Activated T-cell treated with anti-CD3 and anti-CD28 coated beads, Interleukin-2, amount 50 U/mL, for 72 hours (primary cell): ENCODE measurements at regions not wholly inside any gene's neighbourhood (a gene's known extent, or its start where the extent isn't known, plus 50 kb on each side); places are given as distances from the start of the nearest gene placed in this dataset.

ENCODE experiments used
- ATAC-seq, 2 donors: fragments of 150-1000 bp; cut with Tn5 transposase; replicated peaks in 1 of 2; 2 replicates each; pipeline ENCODE4 v1.10.0; 2021; ENCODE audit warnings: moderate library complexity in 2 of 2, mild to moderate bottlenecking in 1 of 2
- DNase-seq, 2 donors: peaks; one replicate each; pipeline ENCODE4 v3.0.0; 2021 to 2022; ENCODE audit warnings: mixed read lengths in 1 of 2
- H3K27ac Mint-ChIP-seq: one replicate; pipeline ENCODE4 v1.8.0; 2022; ENCODE audit warnings: mild to moderate bottlenecking, moderate library complexity, mixed read lengths
- H3K27me3 Mint-ChIP-seq: one replicate; pipeline ENCODE4 v1.8.0; 2022; ENCODE audit warnings: low read depth, mixed read lengths
- H3K36me3 Mint-ChIP-seq, 2 donors: one replicate each; pipeline ENCODE4 v1.8.0; 2022; ENCODE audit warnings: mixed read lengths in 2 of 2, mild to moderate bottlenecking in 1 of 2; ENCODE audit not compliant: insufficient read depth in 2 of 2
- H3K4me1 Mint-ChIP-seq: one replicate; pipeline ENCODE4 v1.8.0; 2022; ENCODE audit warnings: low read depth, mixed read lengths
- H3K4me3 Mint-ChIP-seq, 2 donors: one replicate each; pipeline ENCODE4 v1.8.0; 2022; ENCODE audit warnings: mild to moderate bottlenecking in 2 of 2, mixed read lengths in 2 of 2, moderate library complexity in 2 of 2
- H3K9me3 Mint-ChIP-seq, 2 donors: one replicate each; pipeline ENCODE4 v1.8.0; 2022; ENCODE audit warnings: mixed read lengths in 2 of 2

GRCh38 chr7:47685151-47685550 is 103.2 kb upstream of the TNS3 start:
- no peaks in the 10 kb centered on the region for H3K27me3 Mint-ChIP-seq
- no peaks in the 10 kb centered on the region for H3K4me1 Mint-ChIP-seq
- no peaks in the 10 kb centered on the region for H3K9me3 Mint-ChIP-seq
- no peaks in the 10 kb centered on the region for H3K36me3 Mint-ChIP-seq
- no peak for DNase-seq
- no peak overlapping the region for H3K27ac Mint-ChIP-seq
- no peak overlapping the region for H3K4me3 Mint-ChIP-seq
- no peak for ATAC-seq

DNA sequence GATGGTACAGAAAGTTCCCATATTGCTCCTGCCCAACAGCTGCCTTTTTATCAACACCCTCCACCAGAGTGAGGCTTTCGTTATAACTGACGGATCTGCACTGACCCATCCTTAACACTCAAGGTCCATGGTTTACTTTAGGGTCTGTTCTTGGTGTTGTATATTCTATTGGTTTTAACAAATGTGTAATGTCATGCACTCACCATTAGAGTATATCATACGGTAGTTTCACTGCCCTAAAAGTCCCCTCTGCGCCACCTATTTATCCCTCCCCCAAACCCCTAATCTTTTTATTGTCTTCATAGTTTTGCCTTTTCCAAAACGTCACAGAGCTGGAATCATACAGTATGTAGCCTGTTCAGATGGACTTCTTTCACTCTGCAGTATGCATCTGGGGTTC is 102.8 kb upstream of the TNS3 start:
- Mint-ChIP-seq H3K4me1 (no peaks in the 10 kb centered on the region), H3K9me3 (no peaks in the 10 kb centered on the region), H3K27ac (no peak overlapping the region), H3K4me3 (no peak overlapping the region), H3K36me3 (no peaks in the 10 kb centered on the region), H3K27me3 (no peaks in the 10 kb centered on the region)
- DNase-seq (no peak), ATAC-seq (no peak)

DNA sequence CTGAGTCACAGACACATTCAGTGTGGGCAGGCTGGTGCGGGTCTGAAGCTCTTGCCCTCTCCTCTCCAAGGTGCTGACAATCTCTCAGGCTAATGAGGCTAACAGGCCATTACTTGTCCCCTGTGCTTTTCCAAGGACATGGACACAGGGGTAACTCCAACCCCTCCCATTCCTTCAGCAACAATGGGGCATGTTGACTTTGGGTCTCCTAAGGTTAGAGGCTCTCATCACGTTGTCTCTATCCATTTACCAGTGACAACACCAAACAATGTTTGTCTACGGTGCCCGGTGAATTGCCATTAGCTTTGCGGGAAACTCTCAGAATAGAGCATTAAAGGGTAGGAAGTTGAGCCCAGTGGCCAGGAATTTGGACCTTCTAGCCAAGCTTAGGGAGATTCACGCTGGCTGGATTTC is 101.6 kb upstream of the TNS3 start:
- no peaks in the 10 kb centered on the region for H3K36me3 Mint-ChIP-seq
- no peak overlapping the region for H3K4me3 Mint-ChIP-seq
- no peak overlapping the region for H3K27ac Mint-ChIP-seq
- DNase-seq, result no peak
- no peak for ATAC-seq
- no peaks in the 10 kb centered on the region for H3K9me3 Mint-ChIP-seq
- no peaks in the 10 kb centered on the region for H3K4me1 Mint-ChIP-seq
- H3K27me3 Mint-ChIP-seq, result no peaks in the 10 kb centered on the region

GRCh38 chr7:47682874-47683273 is 101.0 kb upstream of the TNS3 start:
- DNase-seq (no peak), ATAC-seq (no peak)
- Mint-ChIP-seq H3K4me3 (no peak overlapping the region), H3K4me1 (no peaks in the 10 kb centered on the region), H3K36me3 (no peaks in the 10 kb centered on the region), H3K27me3 (no peaks in the 10 kb centered on the region), H3K9me3 (no peaks in the 10 kb centered on the region), H3K27ac (no peak overlapping the region)

DNA sequence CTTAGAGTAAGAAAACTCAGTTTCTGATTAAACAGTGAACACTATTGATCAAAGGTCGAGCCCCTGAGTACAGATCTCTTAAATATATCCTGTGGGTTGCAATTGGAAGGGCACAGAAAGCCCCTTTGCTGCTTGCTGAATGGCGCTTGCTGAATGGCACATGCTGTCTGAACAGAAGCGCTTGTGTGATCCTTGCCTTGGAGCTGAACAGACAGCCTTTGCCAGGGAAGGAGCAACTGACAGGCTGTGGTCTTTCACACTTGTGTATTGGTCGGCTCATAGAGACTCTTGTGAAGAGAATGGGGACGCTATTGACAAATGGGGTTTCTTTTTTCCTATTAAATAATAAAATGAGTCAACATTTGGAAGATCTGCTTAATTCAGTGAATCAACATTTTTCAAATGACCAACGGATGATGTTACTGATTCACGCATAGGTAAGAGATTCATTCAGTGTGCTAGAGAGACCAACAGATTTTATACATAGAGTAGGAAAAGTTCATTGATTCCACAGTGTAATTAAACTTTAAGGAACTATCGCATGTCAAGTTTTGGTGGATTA is 99.4 kb upstream of the TNS3 start:
- Mint-ChIP-seq H3K27ac (no peak overlapping the region), H3K27me3 (no peaks in the 10 kb centered on the region), H3K9me3 (no peaks in the 10 kb centered on the region), H3K4me1 (no peaks in the 10 kb centered on the region), H3K4me3 (no peak overlapping the region), H3K36me3 (no peaks in the 10 kb centered on the region)
- DNase-seq (no peak), ATAC-seq (no peak)

DNA sequence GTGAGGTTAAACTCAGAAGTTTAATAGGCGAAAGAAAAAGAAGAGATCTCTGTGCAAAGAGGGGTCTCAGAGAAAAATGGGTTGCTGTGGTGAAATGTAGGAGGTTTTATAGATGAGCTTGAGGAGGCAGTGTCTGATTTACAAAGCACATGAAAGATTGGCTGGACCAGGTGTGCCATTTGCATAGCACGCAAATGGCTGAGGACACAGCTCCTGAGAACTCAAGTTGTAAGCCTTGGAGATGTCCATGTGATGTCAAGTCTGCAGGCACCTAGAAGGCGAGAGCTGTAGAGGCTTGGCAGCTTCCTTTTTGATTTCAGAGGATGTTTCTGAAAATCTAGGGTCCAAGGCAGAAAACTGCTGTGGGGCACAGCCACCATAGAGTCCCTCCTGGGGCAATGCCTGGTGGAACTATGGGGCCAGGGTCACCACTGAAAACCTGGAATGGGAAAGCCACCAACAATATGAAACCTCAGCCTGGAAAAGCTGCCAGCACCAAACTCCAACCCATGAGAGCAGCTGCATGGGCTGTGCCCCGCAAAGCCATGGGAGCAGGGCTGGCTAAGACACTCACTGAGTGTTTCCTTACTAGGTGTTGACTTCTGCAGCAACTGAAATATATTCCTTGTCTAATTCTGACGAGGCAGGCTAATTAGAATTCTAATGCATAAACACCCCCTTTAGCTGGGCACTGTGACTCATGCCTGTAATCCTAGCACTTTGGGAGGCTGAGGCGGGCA is 96.9 kb upstream of the TNS3 start:
- Mint-ChIP-seq H3K27ac (no peak overlapping the region), H3K9me3 (no peaks in the 10 kb centered on the region), H3K36me3 (no peaks in the 10 kb centered on the region), H3K27me3 (no peaks in the 10 kb centered on the region), H3K4me3 (no peak overlapping the region), H3K4me1 (no peaks in the 10 kb centered on the region)
- DNase-seq (no peak), ATAC-seq (no peak)

DNA sequence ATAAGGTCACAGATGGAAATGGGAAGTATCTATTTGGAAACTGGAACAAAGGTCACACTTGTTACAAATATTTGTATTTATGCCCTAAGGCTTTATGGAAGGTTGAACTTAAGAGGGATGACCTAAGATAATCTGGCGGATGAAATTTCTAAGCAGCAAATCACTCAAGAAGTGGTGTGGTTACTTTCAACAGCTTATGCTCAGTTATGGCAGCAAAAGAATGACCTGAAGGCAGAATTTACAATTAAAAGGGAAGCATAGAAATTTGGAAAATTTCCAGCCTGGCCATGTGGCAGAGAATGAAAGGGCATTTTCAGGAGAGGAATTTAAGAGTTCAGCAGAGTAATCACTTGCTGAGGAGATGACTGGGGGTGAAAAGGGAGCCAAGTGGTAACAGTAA is 95.8 kb upstream of the TNS3 start:
- Mint-ChIP-seq H3K4me3 (no peak overlapping the region), H3K27me3 (no peaks in the 10 kb centered on the region), H3K36me3 (no peaks in the 10 kb centered on the region), H3K4me1 (no peaks in the 10 kb centered on the region), H3K9me3 (no peaks in the 10 kb centered on the region), H3K27ac (no peak overlapping the region)
- no peak for DNase-seq
- ATAC-seq, result no peak

DNA sequence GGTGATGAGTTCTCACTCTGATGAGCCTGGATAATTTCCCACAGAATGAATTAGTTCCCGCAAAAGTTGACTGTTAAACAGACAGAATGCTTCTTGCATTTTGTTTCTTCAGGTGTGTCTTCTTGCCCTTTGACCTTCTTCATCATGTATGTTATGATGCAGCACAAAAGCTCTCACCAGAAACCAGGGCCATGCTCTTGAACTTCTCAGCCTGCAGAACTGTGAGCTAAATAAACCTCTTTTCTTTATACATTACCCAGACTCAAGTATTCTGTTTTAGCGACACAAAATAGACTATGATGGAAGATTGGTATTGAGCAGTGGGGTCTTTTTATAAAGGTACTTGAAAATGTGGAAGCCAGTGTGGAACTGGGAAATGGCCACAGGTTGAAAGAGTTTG is 95.2 kb upstream of the TNS3 start:
- H3K4me1 Mint-ChIP-seq, result no peaks in the 10 kb centered on the region
- H3K27me3 Mint-ChIP-seq, result no peaks in the 10 kb centered on the region
- H3K36me3 Mint-ChIP-seq, result no peaks in the 10 kb centered on the region
- no peak overlapping the region for H3K27ac Mint-ChIP-seq
- no peak for ATAC-seq
- H3K9me3 Mint-ChIP-seq, result no peaks in the 10 kb centered on the region
- no peak for DNase-seq
- H3K4me3 Mint-ChIP-seq, result no peak overlapping the region

DNA sequence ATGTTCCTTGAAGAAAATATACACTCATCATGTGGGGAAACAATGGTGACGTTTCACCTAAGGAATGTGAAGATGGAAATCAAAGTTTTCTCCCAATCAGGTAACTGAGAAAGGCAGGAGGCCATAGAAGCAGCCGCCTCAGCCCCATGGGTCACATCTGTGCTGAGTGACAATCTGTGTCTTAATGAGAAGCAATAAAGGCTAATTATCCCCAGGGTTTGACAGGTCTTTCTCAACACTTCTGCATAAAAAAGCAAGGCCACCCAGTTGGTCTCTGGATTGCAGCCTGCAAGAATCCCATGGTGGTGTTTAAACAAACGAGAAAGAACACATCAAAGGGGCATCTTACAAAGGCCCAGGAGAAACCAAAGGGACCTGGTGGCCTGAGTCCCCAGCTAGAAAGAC is 91.1 kb upstream of the TNS3 start:
- Mint-ChIP-seq H3K4me1 (no peaks in the 10 kb centered on the region), H3K27me3 (no peaks in the 10 kb centered on the region), H3K36me3 (no peaks in the 10 kb centered on the region), H3K27ac (no peak overlapping the region), H3K9me3 (no peaks in the 10 kb centered on the region), H3K4me3 (no peak overlapping the region)
- ATAC-seq (no peak), DNase-seq (no peak)

- Mint-ChIP-seq H3K4me1 (no peaks in the 10 kb centered on the region), H3K36me3 (no peaks in the 10 kb centered on the region), H3K27me3 (no peaks in the 10 kb centered on the region), H3K9me3 (no peaks in the 10 kb centered on the region), H3K4me3 (no peak overlapping the region), H3K27ac (no peak overlapping the region)
- no peak for DNase-seq
- no peak for ATAC-seq
These were observed 90.4 kb upstream of the TNS3 start for GRCh38 chr7:47672271-47672791.

DNA sequence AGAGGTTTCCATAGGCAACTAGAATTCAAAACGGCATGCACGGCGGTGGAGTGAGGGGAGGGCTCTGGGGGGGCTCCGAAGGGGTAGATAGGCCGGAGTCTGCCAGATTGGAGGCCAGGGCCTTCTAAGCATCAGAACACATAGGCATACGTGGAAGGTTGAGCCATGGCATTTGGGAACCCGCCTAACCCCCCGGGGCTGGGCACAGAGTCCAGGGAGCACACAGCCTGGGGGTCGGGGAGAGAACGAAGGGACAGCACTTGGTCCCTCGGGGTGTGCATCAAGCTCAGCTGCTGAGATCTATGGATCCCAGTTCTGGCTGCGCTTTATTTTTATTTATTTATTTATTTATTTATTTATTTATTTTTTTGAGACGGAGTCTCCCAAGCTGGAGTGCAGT is 89.4 kb upstream of the TNS3 start:
- H3K9me3 Mint-ChIP-seq, result no peaks in the 10 kb centered on the region
- no peaks in the 10 kb centered on the region for H3K4me1 Mint-ChIP-seq
- H3K4me3 Mint-ChIP-seq, result no peak overlapping the region
- no peaks in the 10 kb centered on the region for H3K36me3 Mint-ChIP-seq
- DNase-seq, result no peak
- no peak overlapping the region for H3K27ac Mint-ChIP-seq
- H3K27me3 Mint-ChIP-seq, result no peaks in the 10 kb centered on the region
- ATAC-seq, result no peak

GRCh38 chr7:47670729-47671128 is 88.8 kb upstream of the TNS3 start:
- DNase-seq, result no peak
- no peaks in the 10 kb centered on the region for H3K4me1 Mint-ChIP-seq
- no peak for ATAC-seq
- H3K27me3 Mint-ChIP-seq, result no peaks in the 10 kb centered on the region
- H3K27ac Mint-ChIP-seq, result no peak overlapping the region
- no peaks in the 10 kb centered on the region for H3K9me3 Mint-ChIP-seq
- H3K36me3 Mint-ChIP-seq, result no peaks in the 10 kb centered on the region
- no peak overlapping the region for H3K4me3 Mint-ChIP-seq

DNA sequence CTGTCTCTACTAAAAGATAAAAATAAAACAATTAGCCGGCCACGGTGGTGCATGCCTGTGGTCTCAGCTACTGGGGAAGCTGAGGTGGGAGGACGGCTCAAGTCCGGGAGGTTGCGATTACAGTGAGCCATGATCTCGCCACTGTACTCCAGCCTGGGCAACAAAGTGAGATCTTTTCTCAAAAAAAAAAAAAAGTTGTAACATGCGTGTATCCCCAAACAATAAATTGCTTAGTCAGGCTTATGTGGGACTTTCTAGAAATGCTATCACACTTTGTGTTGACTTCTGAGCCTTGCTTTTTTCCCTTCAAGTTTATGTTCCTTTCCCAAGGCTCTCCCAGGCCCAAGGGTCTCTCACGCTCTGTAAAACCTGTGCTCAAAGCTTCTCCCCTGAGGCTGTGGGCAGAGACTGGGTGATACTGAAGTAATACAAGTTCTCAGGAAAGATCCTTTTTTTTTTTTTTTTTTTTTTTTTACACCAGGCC is 88.0 kb upstream of the TNS3 start:
- ATAC-seq, result no peak
- Mint-ChIP-seq H3K27me3 (no peaks in the 10 kb centered on the region), H3K4me1 (no peaks in the 10 kb centered on the region), H3K27ac (no peak overlapping the region), H3K36me3 (no peaks in the 10 kb centered on the region), H3K4me3 (no peak overlapping the region), H3K9me3 (no peaks in the 10 kb centered on the region)
- no peak for DNase-seq
